CD14-positive monocyte (primary cell): ENCODE measurements at regions not wholly inside any gene's neighbourhood (a gene's known extent, or its start where the extent isn't known, plus 50 kb on each side); places are given as distances from the start of the nearest gene placed in this dataset.

Source experiments
- DNase-seq, 3 donors: peaks; one replicate each; pipeline ENCODE4 v3.0.0-alpha.2; 2011 to 2022
- H2AFZ ChIP-seq: 2 replicates; pipeline ENCODE4 v1.6.0; 2012; ENCODE audit warnings: mild to moderate bottlenecking, low read depth, low read length, inconsistent platforms; ENCODE audit not compliant: insufficient read depth, poor library complexity, severe bottlenecking
- H3K27ac ChIP-seq, 2 donors: 1 replicate in 1 of 2; 2 replicates in 1 of 2; pipeline ENCODE4 v1.5.1; 2012 to 2013; ENCODE audit warnings: low read length in 2 of 2, control low read depth in 1 of 2, inconsistent platforms in 1 of 2, low read depth in 1 of 2, mild to moderate bottlenecking in 1 of 2
- H3K27me3 ChIP-seq, 2 donors: one replicate each; pipeline versions ENCODE4 v1.6.0 to v1.6.1; 2011 to 2013; ENCODE audit warnings: low read length in 2 of 2; ENCODE audit not compliant: control insufficient read depth in 2 of 2, insufficient read depth in 2 of 2
- H3K36me3 ChIP-seq, 2 donors: replicated peaks in 1 of 2; 1 replicate in 1 of 2; 2 replicates in 1 of 2; pipeline versions ENCODE4 v1.5.1 to v1.6.1; 2012 to 2013; ENCODE audit warnings: low read length in 2 of 2, control low read depth in 1 of 2, inconsistent platforms in 1 of 2, mild to moderate bottlenecking in 1 of 2; ENCODE audit not compliant: insufficient read depth in 2 of 2, control insufficient read depth in 1 of 2
- H3K4me1 ChIP-seq, 2 donors: 1 replicate in 1 of 2; 2 replicates in 1 of 2; pipeline versions ENCODE4 v1.5.1 to v1.6.1; 2012 to 2013; ENCODE audit warnings: low read length in 2 of 2, control low read depth in 1 of 2, inconsistent platforms in 1 of 2, mild to moderate bottlenecking in 1 of 2, moderate library complexity in 1 of 2; ENCODE audit not compliant: insufficient read depth in 2 of 2, control insufficient read depth in 1 of 2
- H3K4me2 ChIP-seq: replicated peaks from 2 replicates; pipeline ENCODE3; 2012; ENCODE audit warnings: low read length, moderate library complexity, mild to moderate bottlenecking; ENCODE audit not compliant: poor library complexity, severe bottlenecking; ENCODE audit errors: extremely low read depth
- H3K4me3 ChIP-seq, 3 experiments: fragments of 200-600 bp in 1 of 3; sonication (generic) in 1 of 3; replicated peaks in 1 of 3; 1 replicate in 2 of 3; 2 replicates in 1 of 3; pipeline ENCODE4 v1.5.1; 2011 to 2013; ENCODE audit warnings: low read length in 3 of 3, mild to moderate bottlenecking in 3 of 3, control low read depth in 2 of 3, low read depth in 2 of 3, inconsistent platforms in 1 of 3, moderate library complexity in 1 of 3
- H3K79me2 ChIP-seq: 2 replicates; pipeline ENCODE4 v1.6.0; 2012; ENCODE audit warnings: mild to moderate bottlenecking, control low read depth, inconsistent platforms, low read length, moderate library complexity; ENCODE audit not compliant: insufficient read depth
- H3K9ac ChIP-seq: 2 replicates; pipeline ENCODE4 v1.6.0; 2017; ENCODE audit warnings: low read length, mild to moderate bottlenecking; ENCODE audit not compliant: insufficient read depth, poor library complexity, severe bottlenecking
- H3K9me3 ChIP-seq, 2 donors: replicated peaks in 1 of 2; 1 replicate in 1 of 2; 2 replicates in 1 of 2; pipeline versions ENCODE4 v1.5.1 to v1.6.1; 2012 to 2013; ENCODE audit warnings: low read length in 2 of 2, control low read depth in 1 of 2; ENCODE audit not compliant: control insufficient read depth in 1 of 2, insufficient read depth in 1 of 2
- H4K20me1 ChIP-seq: 2 replicates; pipeline ENCODE4 v1.6.0; 2012; ENCODE audit warnings: mild to moderate bottlenecking, low read length, control low read depth, moderate library complexity; ENCODE audit not compliant: insufficient read depth
- H3K27ac Mint-ChIP-seq, 7 donors: one replicate each; pipeline ENCODE4 v1.8.0; 2020; ENCODE audit warnings: mild to moderate bottlenecking in 7 of 7, mixed read lengths in 7 of 7, moderate library complexity in 6 of 7, inconsistent platforms in 2 of 7
- H3K27me3 Mint-ChIP-seq, 3 donors: one replicate each; pipeline ENCODE4 v1.8.0; 2021 to 2022; ENCODE audit warnings: low read depth in 3 of 3, mild to moderate bottlenecking in 3 of 3, mixed read lengths in 3 of 3, moderate library complexity in 3 of 3, inconsistent platforms in 1 of 3
- H3K36me3 Mint-ChIP-seq, 2 donors: one replicate each; pipeline ENCODE4 v1.8.0; 2020; ENCODE audit warnings: mixed read lengths in 2 of 2, inconsistent platforms in 1 of 2, mild to moderate bottlenecking in 1 of 2
- H3K4me1 Mint-ChIP-seq: one replicate; pipeline ENCODE4 v1.8.0; 2020; ENCODE audit warnings: mild to moderate bottlenecking, mixed read lengths
- H3K4me3 Mint-ChIP-seq, 2 donors: one replicate each; pipeline ENCODE4 v1.8.0; 2020; ENCODE audit warnings: mild to moderate bottlenecking in 2 of 2, mixed read lengths in 2 of 2, moderate library complexity in 1 of 2
- H3K9me3 Mint-ChIP-seq, 7 donors: one replicate each; pipeline ENCODE4 v1.8.0; 2020 to 2022; ENCODE audit warnings: mixed read lengths in 7 of 7, mild to moderate bottlenecking in 6 of 7, moderate library complexity in 6 of 7, inconsistent platforms in 2 of 7
- CTCF ChIP-seq: fragments of 200-600 bp; IDR thresholded peaks from one replicate; pipeline ENCODE4 v1.8.0; 2022; ENCODE audit warnings: antibody characterized with exemption, mild to moderate bottlenecking
- WGBS: methylation state at CpG from one replicate; pipeline ENCODE4 v1.1.5; 2013; ENCODE audit warnings: missing lambda C conversion rate; ENCODE audit not compliant: insufficient coverage; 5-methylcytosine and 5-hydroxymethylcytosine counted together
- intact Hi-C, 2 donors: fragments of 100-400 bp; cut with micrococcal nuclease; formaldehyde crosslinking; loops; one replicate each; pipeline versions ENCODE4 v1.15.0 to v1.15.1; 2023

DNA sequence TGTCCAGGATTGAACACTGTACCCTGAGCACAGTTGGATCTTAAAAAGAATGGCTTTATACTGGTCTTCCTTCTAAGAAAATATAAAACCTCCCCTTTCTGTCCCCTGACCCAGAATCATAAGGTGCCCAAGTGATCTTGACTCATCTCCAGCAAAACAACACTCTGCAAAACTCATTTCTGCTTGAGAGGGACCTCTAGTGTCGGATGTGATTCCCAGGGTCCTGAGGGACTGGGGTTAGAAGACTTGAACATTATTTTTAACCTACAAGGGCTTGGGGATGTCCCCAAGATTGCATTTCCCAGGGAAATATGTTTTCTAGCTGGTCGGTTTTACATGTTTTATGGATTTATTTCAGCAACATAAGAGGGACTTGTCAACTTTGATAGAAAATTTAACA, 1318.5 kb upstream of the CELF4 start:
- H3K27me3 ChIP-seq: no peaks in the 10 kb centered on the region
- no peaks in the 10 kb centered on the region for H3K9me3 ChIP-seq
- H3K27me3 Mint-ChIP-seq: peaks cover 0 to 3% (median 1%) of the 10 kb centered on the region in 3 donors
- no peak overlapping the region for H3K27ac ChIP-seq
- TF ChIP-seq CTCF: no peak
- H3K4me3 Mint-ChIP-seq: no peak overlapping the region
- no peaks in the 10 kb centered on the region for H3K79me2 ChIP-seq
- no peak overlapping the region for H3K9ac ChIP-seq
- no peaks in the 10 kb centered on the region for H3K36me3 ChIP-seq
- H3K9me3 Mint-ChIP-seq: peaks cover 0 to 7% (median 4%) of the 10 kb centered on the region in 7 donors
- no peaks in the 10 kb centered on the region for H3K36me3 Mint-ChIP-seq
- DNase-seq: no peak
- no peak overlapping the region for H3K27ac Mint-ChIP-seq
- no peak overlapping the region for H3K4me2 ChIP-seq
- H3K4me1 Mint-ChIP-seq: no peaks in the 10 kb centered on the region
- no CpG with 5 or more reads among the region's 2 CpGs for WGBS
- no peaks in the 10 kb centered on the region for H3K4me1 ChIP-seq
- no peaks in the 10 kb centered on the region for H4K20me1 ChIP-seq
- intact Hi-C loops: no loop called here
- H2AFZ ChIP-seq: no peak overlapping the region
- H3K4me3 ChIP-seq: no peak overlapping the region

GRCh38 chr18:38883111-38883510, 1317.5 kb upstream of the CELF4 start:
- Mint-ChIP-seq H3K4me1 (no peaks in the 10 kb centered on the region), H3K36me3 (no peaks in the 10 kb centered on the region), H3K27me3 (peaks cover 0 to 1% (median 0%) of the 10 kb centered on the region in 3 donors), H3K4me3 (no peak overlapping the region), H3K9me3 (peaks cover 0 to 8% (median 5%) of the 10 kb centered on the region in 7 donors), H3K27ac (no peak overlapping the region)
- Histone ChIP-seq H3K27me3 (no peaks in the 10 kb centered on the region), H2AFZ (no peak overlapping the region), H3K79me2 (no peaks in the 10 kb centered on the region), H3K9me3 (no peaks in the 10 kb centered on the region), H4K20me1 (no peaks in the 10 kb centered on the region), H3K4me3 (no peak overlapping the region), H3K36me3 (no peaks in the 10 kb centered on the region), H3K4me1 (no peaks in the 10 kb centered on the region), H3K27ac (no peak overlapping the region), H3K4me2 (no peak overlapping the region), H3K9ac (no peak overlapping the region)
- intact Hi-C loops: no loop called here
- TF ChIP-seq CTCF: no peak
- DNase-seq: no peak
- no CpG with 5 or more reads among the region's 4 CpGs for WGBS
